Ishikawa (cell line): ENCODE measurements at regions not wholly inside any gene's neighbourhood (a gene's known extent, or its start where the extent isn't known, plus 50 kb on each side); places are given as distances from the start of the nearest gene placed in this dataset.

Experiments used
- CEBPB ChIP-seq: IDR thresholded peaks from 2 replicates; pipeline ENCODE4 v1.6.1; 2012
- CREB1 ChIP-seq: IDR thresholded peaks from 2 replicates; pipeline ENCODE4 v1.6.1; 2012; ENCODE audit warnings: low read depth
- EGR1 ChIP-seq: IDR thresholded peaks from 2 replicates; pipeline ENCODE4 v1.6.1; 2012
- EP300 ChIP-seq: IDR thresholded peaks from 2 replicates; pipeline ENCODE4 v1.6.1; 2012; ENCODE audit warnings: borderline replicate concordance
- FOXM1 ChIP-seq: IDR thresholded peaks from 2 replicates; pipeline ENCODE4 v1.6.1; 2012; ENCODE audit warnings: low read depth, borderline replicate concordance
- MAX ChIP-seq: IDR thresholded peaks from 2 replicates; pipeline ENCODE4 v1.6.1; 2012
- NFIC ChIP-seq: IDR thresholded peaks from 2 replicates; pipeline ENCODE4 v1.6.1; 2012
- RAD21 ChIP-seq: IDR thresholded peaks from 2 replicates; pipeline ENCODE4 v1.6.1; 2012; ENCODE audit warnings: low read depth
- TAF1 ChIP-seq: IDR thresholded peaks from 2 replicates; pipeline ENCODE4 v1.6.1; 2012; ENCODE audit warnings: low read depth, mild to moderate bottlenecking
- TCF12 ChIP-seq: IDR thresholded peaks from 2 replicates; pipeline ENCODE4 v1.6.1; 2012; ENCODE audit warnings: low read depth
- TEAD4 ChIP-seq: IDR thresholded peaks from 2 replicates; pipeline ENCODE4 v1.6.1; 2012
- YY1 ChIP-seq: IDR thresholded peaks from 2 replicates; pipeline ENCODE4 v1.6.1; 2012; ENCODE audit warnings: low read depth
- ZBTB7A ChIP-seq: IDR thresholded peaks from 2 replicates; pipeline ENCODE4 v1.6.1; 2012; ENCODE audit warnings: low read depth
- TF ChIP-seq, protein P1 (sequence below): IDR thresholded peaks from 2 replicates; pipeline ENCODE4 v1.6.1; 2012
- TF ChIP-seq, protein P2 (sequence below): IDR thresholded peaks from 2 replicates; pipeline ENCODE4 v1.6.1; 2012; ENCODE audit warnings: low read depth, mild to moderate bottlenecking

- TF ChIP-seq TCF12, result no peak
These were observed 126.3 kb downstream of the ABHD5 start for GRCh38 chr3:43817064-43817463.

GRCh38 chr3:43817825-43818224, 127.1 kb downstream of the ABHD5 start:
- no peak for TF ChIP-seq RAD21
- TF ChIP-seq, protein P1, sequence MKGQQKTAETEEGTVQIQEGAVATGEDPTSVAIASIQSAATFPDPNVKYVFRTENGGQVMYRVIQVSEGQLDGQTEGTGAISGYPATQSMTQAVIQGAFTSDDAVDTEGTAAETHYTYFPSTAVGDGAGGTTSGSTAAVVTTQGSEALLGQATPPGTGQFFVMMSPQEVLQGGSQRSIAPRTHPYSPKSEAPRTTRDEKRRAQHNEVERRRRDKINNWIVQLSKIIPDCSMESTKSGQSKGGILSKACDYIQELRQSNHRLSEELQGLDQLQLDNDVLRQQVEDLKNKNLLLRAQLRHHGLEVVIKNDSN, result no peak
- TF ChIP-seq NFIC, result no peak
- no peak for TF ChIP-seq FOXM1
- no peak for TF ChIP-seq MAX
- no peak for TF ChIP-seq EP300
- TF ChIP-seq, protein P2, sequence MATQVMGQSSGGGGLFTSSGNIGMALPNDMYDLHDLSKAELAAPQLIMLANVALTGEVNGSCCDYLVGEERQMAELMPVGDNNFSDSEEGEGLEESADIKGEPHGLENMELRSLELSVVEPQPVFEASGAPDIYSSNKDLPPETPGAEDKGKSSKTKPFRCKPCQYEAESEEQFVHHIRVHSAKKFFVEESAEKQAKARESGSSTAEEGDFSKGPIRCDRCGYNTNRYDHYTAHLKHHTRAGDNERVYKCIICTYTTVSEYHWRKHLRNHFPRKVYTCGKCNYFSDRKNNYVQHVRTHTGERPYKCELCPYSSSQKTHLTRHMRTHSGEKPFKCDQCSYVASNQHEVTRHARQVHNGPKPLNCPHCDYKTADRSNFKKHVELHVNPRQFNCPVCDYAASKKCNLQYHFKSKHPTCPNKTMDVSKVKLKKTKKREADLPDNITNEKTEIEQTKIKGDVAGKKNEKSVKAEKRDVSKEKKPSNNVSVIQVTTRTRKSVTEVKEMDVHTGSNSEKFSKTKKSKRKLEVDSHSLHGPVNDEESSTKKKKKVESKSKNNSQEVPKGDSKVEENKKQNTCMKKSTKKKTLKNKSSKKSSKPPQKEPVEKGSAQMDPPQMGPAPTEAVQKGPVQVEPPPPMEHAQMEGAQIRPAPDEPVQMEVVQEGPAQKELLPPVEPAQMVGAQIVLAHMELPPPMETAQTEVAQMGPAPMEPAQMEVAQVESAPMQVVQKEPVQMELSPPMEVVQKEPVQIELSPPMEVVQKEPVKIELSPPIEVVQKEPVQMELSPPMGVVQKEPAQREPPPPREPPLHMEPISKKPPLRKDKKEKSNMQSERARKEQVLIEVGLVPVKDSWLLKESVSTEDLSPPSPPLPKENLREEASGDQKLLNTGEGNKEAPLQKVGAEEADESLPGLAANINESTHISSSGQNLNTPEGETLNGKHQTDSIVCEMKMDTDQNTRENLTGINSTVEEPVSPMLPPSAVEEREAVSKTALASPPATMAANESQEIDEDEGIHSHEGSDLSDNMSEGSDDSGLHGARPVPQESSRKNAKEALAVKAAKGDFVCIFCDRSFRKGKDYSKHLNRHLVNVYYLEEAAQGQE, result no peak

DNA sequence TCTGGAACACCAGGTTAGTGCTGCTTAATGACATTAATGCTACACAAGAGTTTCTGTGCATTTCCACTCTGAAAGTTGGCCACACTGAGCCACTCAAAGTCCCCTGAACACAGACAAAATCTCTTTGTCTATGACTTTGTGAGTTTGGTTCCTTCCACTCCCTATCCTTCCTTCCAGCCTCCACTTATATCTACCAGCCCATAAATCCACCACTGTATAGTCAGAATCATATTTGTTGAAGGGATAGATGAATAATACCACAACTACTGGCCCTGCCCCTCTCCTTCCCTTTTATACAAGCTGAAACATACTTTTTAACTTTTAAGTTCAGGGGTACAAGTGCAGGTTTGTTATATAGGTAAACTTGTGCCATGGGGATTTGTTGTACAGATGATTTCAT, 127.5 kb downstream of the ABHD5 start:
- TF ChIP-seq TCF12, result no peak
- TF ChIP-seq, protein P1, result no peak
- TF ChIP-seq MAX, result no peak
- TF ChIP-seq EP300, result no peak
- no peak for TF ChIP-seq TAF1
- TF ChIP-seq, protein P2, result no peak
- no peak for TF ChIP-seq CEBPB
- no peak for TF ChIP-seq YY1
- no peak for TF ChIP-seq EGR1
- no peak for TF ChIP-seq NFIC
- no peak for TF ChIP-seq FOXM1
- TF ChIP-seq RAD21, result no peak
- TF ChIP-seq CREB1, result no peak
- no peak for TF ChIP-seq TEAD4
- TF ChIP-seq ZBTB7A, result no peak

DNA sequence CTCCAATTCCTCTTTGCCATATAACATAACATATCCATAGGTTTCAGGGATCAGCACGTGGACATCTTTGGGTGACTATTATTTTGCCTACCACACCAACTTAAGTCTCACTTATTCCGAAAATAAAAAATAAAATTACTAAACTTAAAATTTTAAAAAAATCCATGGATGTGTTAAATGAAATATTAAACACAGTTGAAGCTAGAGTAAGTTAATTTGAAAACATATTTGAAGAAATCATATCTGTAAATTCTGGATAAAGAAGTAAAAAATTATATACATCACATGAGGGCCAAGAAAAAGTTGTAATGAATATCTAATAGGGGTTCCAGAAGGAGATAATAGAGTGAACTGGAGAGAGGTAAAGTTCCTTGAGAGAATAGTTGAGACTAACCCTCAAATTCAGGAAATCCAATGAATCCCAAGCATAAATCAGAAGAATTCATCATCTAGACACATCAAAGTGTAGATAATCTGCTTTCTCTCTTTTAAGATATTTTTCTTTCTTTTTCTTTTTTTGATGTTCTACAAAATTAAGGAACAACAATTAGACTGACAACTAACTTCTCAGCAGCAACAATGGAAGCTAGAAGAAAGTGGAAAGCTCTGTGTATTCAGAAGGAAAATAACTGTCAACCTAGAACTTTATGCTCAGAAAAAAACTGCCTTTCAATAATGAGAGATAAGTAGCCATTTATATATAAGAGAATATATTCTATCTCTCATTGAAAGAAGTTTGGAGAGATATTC, 147.4 kb downstream of the ABHD5 start:
- TF ChIP-seq FOXM1 (no peak), YY1 (no peak), TCF12 (no peak), MAX (no peak), ZBTB7A (no peak), EGR1 (no peak), CREB1 (no peak)

DNA sequence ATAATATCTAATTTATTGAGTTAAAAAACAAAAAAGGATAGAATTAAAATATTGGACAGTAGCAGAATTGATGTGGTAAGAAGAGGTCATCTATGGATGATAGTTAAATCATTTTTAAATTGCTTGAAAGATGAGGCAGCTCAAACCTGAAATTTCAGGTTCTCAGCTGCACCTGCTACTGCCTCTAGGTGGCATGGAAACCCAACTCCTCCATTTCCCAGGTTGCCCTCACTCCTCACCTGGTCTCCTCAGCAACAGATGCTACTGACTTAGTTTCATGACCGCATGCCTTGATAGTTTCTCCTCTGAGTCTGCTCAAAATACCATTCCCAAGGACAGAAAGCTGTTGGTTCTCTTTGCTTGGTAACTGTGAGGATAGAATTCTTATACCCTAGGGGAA, 148.1 kb downstream of the ABHD5 start:
- peak; percentile 66 for TF ChIP-seq RAD21
- TF ChIP-seq, protein P1, result no peak

DNA sequence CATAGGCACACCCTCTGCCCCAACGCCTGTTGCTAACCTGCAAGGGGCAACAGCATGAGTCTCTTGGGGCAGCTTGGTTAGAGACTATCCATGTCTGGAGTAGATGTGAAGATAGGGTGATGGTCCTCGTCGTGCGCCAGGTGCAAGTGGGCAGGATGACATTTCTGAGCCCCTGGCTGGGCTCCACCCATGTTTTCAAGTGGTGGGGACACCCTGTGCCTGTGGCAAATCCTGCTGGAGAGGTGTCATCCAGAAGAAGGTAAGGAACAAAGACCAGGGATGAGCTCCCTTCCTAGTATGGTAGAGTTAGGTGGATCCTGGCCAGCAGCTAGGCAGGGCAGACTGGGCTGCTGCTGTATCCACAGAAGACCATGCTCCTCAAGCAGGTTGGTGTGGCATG, 152.6 kb downstream of the ABHD5 start:
- no peak for TF ChIP-seq FOXM1
- TF ChIP-seq, protein P1, result no peak
- no peak for TF ChIP-seq MAX
- no peak for TF ChIP-seq ZBTB7A
- TF ChIP-seq NFIC, result no peak
- TF ChIP-seq EGR1, result no peak
- TF ChIP-seq TEAD4, result no peak
- no peak for TF ChIP-seq TCF12
- no peak for TF ChIP-seq YY1
- no peak for TF ChIP-seq CREB1
- no peak for TF ChIP-seq RAD21
- no peak for TF ChIP-seq CEBPB
- TF ChIP-seq, protein P2, result no peak
- no peak for TF ChIP-seq EP300
- no peak for TF ChIP-seq TAF1
